DOHH2 (cell line): ENCODE measurements at regions not wholly inside any gene's neighbourhood (a gene's known extent, or its start where the extent isn't known, plus 50 kb on each side); places are given as distances from the start of the nearest gene placed in this dataset.

Source experiments
- H3F3A ChIP-seq: fragments of 200-600 bp; sonication (generic), shearing (Covaris generic); 2 replicates; pipeline ENCODE4 v1.6.0; 2016; ENCODE audit warnings: antibody characterized with exemption, mild to moderate bottlenecking; ENCODE audit not compliant: control insufficient read depth, insufficient read depth
- H3K27ac ChIP-seq: fragments of 200-600 bp; sonication (generic); 2 replicates; pipeline ENCODE4 v1.5.1; 2014; ENCODE audit warnings: low read depth, mild to moderate bottlenecking, low read length, moderate library complexity
- H3K27me3 ChIP-seq: fragments of 200-600 bp; sonication (generic); 2 replicates; pipeline ENCODE4 v1.6.1; 2014; ENCODE audit warnings: mild to moderate bottlenecking, low read length, mixed read lengths; ENCODE audit not compliant: control insufficient read depth
- H3K36me3 ChIP-seq: fragments of 200-600 bp; sonication (generic); 2 replicates; pipeline ENCODE4 v1.6.1; 2014; ENCODE audit warnings: mild to moderate bottlenecking, low read length, moderate library complexity, mixed read lengths; ENCODE audit not compliant: control insufficient read depth
- H3K4me1 ChIP-seq: fragments of 200-600 bp; sonication (generic); 2 replicates; pipeline ENCODE4 v1.6.1; 2014; ENCODE audit warnings: mild to moderate bottlenecking, low read length, mixed read lengths; ENCODE audit not compliant: control insufficient read depth
- H3K4me2 ChIP-seq: fragments of 200-600 bp; sonication (generic); 2 replicates; pipeline ENCODE4 v1.6.0; 2014; ENCODE audit warnings: mild to moderate bottlenecking, low read length, moderate library complexity
- H3K4me3 ChIP-seq: fragments of 200-600 bp; sonication (generic); 2 replicates; pipeline ENCODE4 v1.5.1; 2014; ENCODE audit warnings: mild to moderate bottlenecking, low read length, mixed read lengths
- H3K79me2 ChIP-seq: fragments of 200-600 bp; sonication (generic); 2 replicates; pipeline ENCODE4 v1.6.1; 2014; ENCODE audit warnings: mild to moderate bottlenecking, low read length, mixed read lengths; ENCODE audit not compliant: control insufficient read depth
- H3K9me2 ChIP-seq: fragments of 200-600 bp; sonication (generic); replicated peaks from 2 replicates; pipeline ENCODE4 v1.6.1; 2014; ENCODE audit warnings: mild to moderate bottlenecking, low read length, mixed read lengths; ENCODE audit not compliant: control insufficient read depth
- H3K9me3 ChIP-seq: fragments of 200-600 bp; sonication (generic); 2 replicates; pipeline ENCODE4 v1.6.1; 2014; ENCODE audit warnings: antibody characterized with exemption, low read length, mixed read lengths; ENCODE audit not compliant: control insufficient read depth, insufficient read depth
- H4K20me1 ChIP-seq: fragments of 200-600 bp; sonication (generic); 2 replicates; pipeline ENCODE4 v1.6.0; 2014; ENCODE audit warnings: low read depth, mild to moderate bottlenecking, antibody characterized with exemption, low read length, moderate library complexity; ENCODE audit not compliant: control insufficient read depth, insufficient read depth
- EZH2phosphoT487 ChIP-seq: fragments of 200-600 bp; sonication (generic); IDR thresholded peaks from 2 replicates; pipeline ENCODE4 v1.6.1; 2017; ENCODE audit warnings: borderline replicate concordance, mild to moderate bottlenecking, antibody characterized with exemption, low read length, moderate library complexity, mixed read lengths
- TF ChIP-seq, protein P1 (sequence below): fragments of 200-600 bp; sonication (generic); IDR thresholded peaks from one replicate; pipeline ENCODE4 v1.5.1; 2014; ENCODE audit warnings: antibody characterized with exemption, mild to moderate bottlenecking, low read depth, low read length; ENCODE audit not compliant: poor library complexity, severe bottlenecking

DNA sequence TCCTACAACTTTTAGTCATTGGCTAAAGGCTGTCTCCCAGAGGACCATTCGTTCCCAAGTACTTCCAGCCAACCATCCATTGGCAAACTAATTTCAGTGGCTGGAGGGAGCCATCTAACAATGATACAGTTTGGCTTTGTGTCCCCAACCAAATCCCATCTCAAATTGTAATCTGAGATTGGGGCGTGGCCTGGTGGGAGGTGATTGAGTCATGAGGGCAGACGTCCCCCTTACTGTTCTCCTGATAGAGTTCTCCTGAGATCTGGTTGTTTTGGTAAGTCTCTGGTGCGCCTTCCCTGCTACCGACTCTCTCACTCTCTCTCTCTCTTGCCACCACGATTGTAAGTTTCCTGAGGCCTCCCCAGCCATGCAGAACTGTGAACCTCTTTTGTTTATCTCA is 99.7 kb upstream of the FUT8 start:
- peak overlapping the region; percentile 37 for H3K4me2 ChIP-seq
- H3K9me2 ChIP-seq: no peaks in the 10 kb centered on the region
- peaks cover 6% of the 10 kb centered on the region for H3F3A ChIP-seq
- H3K9me3 ChIP-seq: peaks cover 3% of the 10 kb centered on the region; the same call in 1 of the 2 replicates
- H4K20me1 ChIP-seq: no peaks in the 10 kb centered on the region
- H3K27me3 ChIP-seq: no peaks in the 10 kb centered on the region
- H3K4me3 ChIP-seq: peak overlapping the region; percentile 32
- peak overlapping the region; percentile 33 for H3K27ac ChIP-seq
- peaks cover 59% of the 10 kb centered on the region for H3K79me2 ChIP-seq
- no peak for TF ChIP-seq EZH2phosphoT487
- TF ChIP-seq, protein P1, sequence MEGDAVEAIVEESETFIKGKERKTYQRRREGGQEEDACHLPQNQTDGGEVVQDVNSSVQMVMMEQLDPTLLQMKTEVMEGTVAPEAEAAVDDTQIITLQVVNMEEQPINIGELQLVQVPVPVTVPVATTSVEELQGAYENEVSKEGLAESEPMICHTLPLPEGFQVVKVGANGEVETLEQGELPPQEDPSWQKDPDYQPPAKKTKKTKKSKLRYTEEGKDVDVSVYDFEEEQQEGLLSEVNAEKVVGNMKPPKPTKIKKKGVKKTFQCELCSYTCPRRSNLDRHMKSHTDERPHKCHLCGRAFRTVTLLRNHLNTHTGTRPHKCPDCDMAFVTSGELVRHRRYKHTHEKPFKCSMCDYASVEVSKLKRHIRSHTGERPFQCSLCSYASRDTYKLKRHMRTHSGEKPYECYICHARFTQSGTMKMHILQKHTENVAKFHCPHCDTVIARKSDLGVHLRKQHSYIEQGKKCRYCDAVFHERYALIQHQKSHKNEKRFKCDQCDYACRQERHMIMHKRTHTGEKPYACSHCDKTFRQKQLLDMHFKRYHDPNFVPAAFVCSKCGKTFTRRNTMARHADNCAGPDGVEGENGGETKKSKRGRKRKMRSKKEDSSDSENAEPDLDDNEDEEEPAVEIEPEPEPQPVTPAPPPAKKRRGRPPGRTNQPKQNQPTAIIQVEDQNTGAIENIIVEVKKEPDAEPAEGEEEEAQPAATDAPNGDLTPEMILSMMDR: no peak
- H3K36me3 ChIP-seq: peaks cover 34% of the 10 kb centered on the region
- peaks cover 94% of the 10 kb centered on the region for H3K4me1 ChIP-seq

DNA sequence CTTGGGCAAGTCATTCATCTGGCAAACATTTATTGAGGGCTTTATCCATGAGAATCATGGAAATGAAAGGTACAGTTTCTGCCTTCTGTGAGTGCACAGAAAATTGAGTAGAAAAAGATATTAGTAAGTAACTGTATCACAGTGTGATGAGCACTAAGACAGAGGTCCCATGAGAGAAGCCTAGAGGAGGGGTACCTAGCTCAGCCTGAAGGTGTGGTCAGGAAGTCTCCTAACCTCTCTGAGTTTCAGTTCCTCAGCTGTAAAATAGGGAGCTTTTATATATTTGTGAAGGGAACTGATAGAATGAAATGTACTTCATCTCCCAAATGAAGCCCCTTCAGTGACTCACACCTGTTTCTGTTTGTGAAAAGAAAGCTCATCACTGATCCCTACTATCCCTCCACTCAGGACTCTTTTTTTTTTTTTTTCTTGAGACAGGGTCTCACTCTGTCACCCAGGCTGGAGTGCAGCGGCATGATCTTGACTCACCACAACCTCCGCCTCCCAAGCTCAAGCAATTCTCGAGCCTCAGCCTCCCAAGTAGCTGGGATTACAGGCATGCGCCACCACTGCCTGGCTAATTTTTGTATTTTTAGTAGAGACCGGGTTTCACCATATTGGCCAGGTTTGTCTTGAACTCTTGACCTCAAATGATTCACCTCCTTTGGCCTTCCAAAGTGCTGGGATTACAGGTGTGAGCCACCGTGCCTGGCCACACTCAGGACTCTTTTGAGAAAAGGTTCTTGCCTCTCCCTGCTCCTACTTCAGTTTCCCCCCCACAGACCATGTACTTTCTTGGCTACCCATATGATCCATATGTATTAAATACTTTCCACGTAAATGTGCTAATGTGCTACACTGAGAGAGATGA is 93.7 kb upstream of the FUT8 start:
- no peaks in the 10 kb centered on the region for H3K27me3 ChIP-seq
- peak overlapping the region; percentile 78 for H3K4me3 ChIP-seq
- H3K79me2 ChIP-seq: peaks cover 38% of the 10 kb centered on the region
- H4K20me1 ChIP-seq: no peaks in the 10 kb centered on the region
- H3F3A ChIP-seq: peaks cover 22% of the 10 kb centered on the region
- H3K36me3 ChIP-seq: peaks cover 23% of the 10 kb centered on the region
- peak overlapping the region; percentile 99 for H3K27ac ChIP-seq
- peak overlapping the region; percentile 96 for H3K4me2 ChIP-seq
- TF ChIP-seq, protein P1: no peak
- TF ChIP-seq EZH2phosphoT487: no peak
- H3K9me3 ChIP-seq: no peaks in the 10 kb centered on the region
- H3K9me2 ChIP-seq: no peaks in the 10 kb centered on the region
- peaks cover 94% of the 10 kb centered on the region for H3K4me1 ChIP-seq

DNA sequence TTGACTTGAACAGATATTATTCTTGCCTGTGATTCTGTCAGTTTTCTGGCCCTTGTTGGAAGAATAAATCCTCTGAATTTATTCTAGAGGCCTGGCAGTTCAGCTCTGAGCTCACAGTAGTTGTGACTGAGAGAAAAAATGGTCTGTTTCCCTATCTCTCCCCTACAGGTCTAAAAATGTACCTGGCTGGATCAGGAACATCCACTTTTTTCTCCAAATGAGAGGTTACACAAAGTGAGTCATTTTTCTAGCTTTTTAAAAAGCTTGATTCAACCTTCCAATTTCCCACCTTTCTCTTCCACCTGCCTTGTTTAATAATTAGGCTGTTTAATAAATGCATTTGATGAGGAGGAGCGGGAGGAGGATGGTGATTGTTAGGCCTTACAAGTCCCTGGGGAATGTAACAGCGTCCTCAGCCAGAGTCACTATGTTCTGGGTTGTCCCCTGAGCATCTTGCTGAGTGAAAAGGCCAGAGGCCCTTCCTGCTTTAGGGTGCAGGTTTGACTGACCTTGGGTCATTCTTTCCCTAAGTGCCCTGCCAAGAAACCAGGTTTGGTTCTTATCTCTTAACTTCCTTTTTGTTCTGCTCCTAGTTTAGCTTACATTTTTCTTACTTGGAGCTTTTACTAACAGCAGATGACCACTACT is 91.7 kb upstream of the FUT8 start:
- Histone ChIP-seq H3K4me3 (peak overlapping the region; percentile 58), H3K27ac (peak overlapping the region; percentile 99), H3K79me2 (peaks cover 22% of the 10 kb centered on the region), H3K4me1 (peaks cover 91% of the 10 kb centered on the region), H3K9me3 (no peaks in the 10 kb centered on the region), H3K36me3 (peaks cover 13% of the 10 kb centered on the region), H3K27me3 (no peaks in the 10 kb centered on the region), H3F3A (peaks cover 22% of the 10 kb centered on the region), H3K4me2 (peak overlapping the region; percentile 96), H4K20me1 (no peaks in the 10 kb centered on the region), H3K9me2 (no peaks in the 10 kb centered on the region)
- TF ChIP-seq, protein P1: no peak
- no peak for TF ChIP-seq EZH2phosphoT487
